M059J (cell line): ENCODE measurements at regions not wholly inside any gene's neighbourhood (a gene's known extent, or its start where the extent isn't known, plus 50 kb on each side); places are given as distances from the start of the nearest gene placed in this dataset.
"Not testable (repeated sequence)": the region's sequence is repeated elsewhere in the genome, so short reads cannot be mapped to it uniquely, and the experiment has no call there.

Experiments used
- DNase-seq: peaks from one replicate; pipeline ENCODE4 v3.0.0-alpha.2; 2012; ENCODE audit warnings: low read depth

GRCh38 chr19:27971869-27972268 is 1241.1 kb downstream of the UQCRFS1 start:
- DNase-seq: no peak

- DNase-seq: peak; percentile 11
These were observed 1241.9 kb downstream of the UQCRFS1 start for GRCh38 chr19:27971071-27971470.

GRCh38 chr19:27966390-27966816 is 1246.5 kb downstream of the UQCRFS1 start:
- no peak for DNase-seq

- no peak for DNase-seq
These were observed 1248.8 kb downstream of the UQCRFS1 start for GRCh38 chr19:27964185-27964584.

- no peak for DNase-seq
These were observed 1250.7 kb downstream of the UQCRFS1 start for GRCh38 chr19:27962264-27962663.

- DNase-seq: no peak
These were observed 1257.2 kb downstream of the UQCRFS1 start for GRCh38 chr19:27955485-27956480.

GRCh38 chr19:27942607-27943006 is 1270.3 kb downstream of the UQCRFS1 start:
- not testable (repeated sequence) for DNase-seq

- DNase-seq: no peak
These were observed 1276.8 kb downstream of the UQCRFS1 start for GRCh38 chr19:27936139-27936538.

- no peak for DNase-seq
These were observed 1277.3 kb downstream of the UQCRFS1 start for GRCh38 chr19:27935669-27936068.

GRCh38 chr19:27929399-27929798 is 1283.6 kb downstream of the UQCRFS1 start:
- DNase-seq: no peak

- DNase-seq: no peak
These were observed 1287.7 kb downstream of the UQCRFS1 start for GRCh38 chr19:27925202-27925601.

- DNase-seq: no peak
These were observed 1290.0 kb downstream of the UQCRFS1 start for GRCh38 chr19:27922970-27923369.

GRCh38 chr19:27920774-27921173 is 1292.2 kb downstream of the UQCRFS1 start:
- DNase-seq: no peak

GRCh38 chr19:27918818-27919217 is 1294.1 kb downstream of the UQCRFS1 start:
- no peak for DNase-seq

GRCh38 chr19:27911122-27911898 is 1301.6 kb downstream of the UQCRFS1 start:
- no peak for DNase-seq

- DNase-seq: no peak
These were observed 1303.1 kb downstream of the UQCRFS1 start for GRCh38 chr19:27909861-27910260.

- DNase-seq: no peak
These were observed 1303.6 kb downstream of the UQCRFS1 start for GRCh38 chr19:27909185-27909840.

GRCh38 chr19:27906081-27906480 is 1306.9 kb downstream of the UQCRFS1 start:
- DNase-seq: no peak

- no peak for DNase-seq
These were observed 1307.9 kb downstream of the UQCRFS1 start for GRCh38 chr19:27905074-27905473.

- DNase-seq: no peak
These were observed 1311.9 kb downstream of the UQCRFS1 start for GRCh38 chr19:27901078-27901477.

GRCh38 chr19:27896091-27896490 is 1316.9 kb downstream of the UQCRFS1 start:
- DNase-seq: no peak
